Activated naive CD4-positive, alpha-beta T cell (primary cell): ENCODE measurements at regions not wholly inside any gene's neighbourhood (a gene's known extent, or its start where the extent isn't known, plus 50 kb on each side); places are given as distances from the start of the nearest gene placed in this dataset.
"Not testable (repeated sequence)": the region's sequence is repeated elsewhere in the genome, so short reads cannot be mapped to it uniquely, and the experiment has no call there.

Experiments
- DNase-seq, 4 experiments: peaks; one replicate each; lab custom pipeline; 2025; lab: John Stamatoyannopoulos, UW

DNA sequence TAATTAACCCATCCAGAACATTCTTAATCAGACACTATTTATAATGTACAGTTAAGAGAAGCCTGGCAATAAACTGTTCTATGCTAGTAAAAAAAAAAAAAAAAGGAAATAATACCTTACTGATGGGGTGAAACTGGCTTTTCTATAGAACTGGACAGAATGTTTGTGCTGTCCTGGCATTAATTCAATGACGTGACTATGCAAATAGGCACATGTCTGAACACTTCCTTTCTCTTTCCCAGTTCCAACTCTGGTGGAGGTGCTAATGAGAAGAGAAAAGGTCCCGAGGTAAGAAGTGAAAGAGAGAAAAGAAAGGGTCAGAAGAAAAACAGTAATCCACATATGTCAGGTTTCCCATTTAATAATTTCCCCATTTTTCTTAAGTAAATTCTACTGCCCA, 508.4 kb downstream of the ZEB2 start:
- DNase-seq, result no peak

DNA sequence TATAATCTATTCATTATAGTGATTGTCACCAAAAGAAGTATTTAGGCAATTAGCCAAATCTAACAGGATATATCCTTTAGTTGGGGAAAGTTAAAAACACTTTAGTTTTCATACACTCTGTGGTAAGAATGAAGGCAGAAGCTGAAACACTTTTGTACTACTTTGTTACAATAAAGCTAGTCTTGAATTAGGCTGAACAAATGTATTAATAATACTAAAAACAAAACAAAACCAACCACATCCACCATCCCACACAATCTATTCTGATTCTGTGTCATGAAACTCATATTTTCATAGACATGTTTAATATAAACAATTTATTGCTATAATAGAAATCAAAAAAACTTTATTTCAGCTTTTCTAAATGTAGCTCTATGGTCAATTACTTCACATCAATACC, 508.8 kb downstream of the ZEB2 start:
- no peak for DNase-seq

DNA sequence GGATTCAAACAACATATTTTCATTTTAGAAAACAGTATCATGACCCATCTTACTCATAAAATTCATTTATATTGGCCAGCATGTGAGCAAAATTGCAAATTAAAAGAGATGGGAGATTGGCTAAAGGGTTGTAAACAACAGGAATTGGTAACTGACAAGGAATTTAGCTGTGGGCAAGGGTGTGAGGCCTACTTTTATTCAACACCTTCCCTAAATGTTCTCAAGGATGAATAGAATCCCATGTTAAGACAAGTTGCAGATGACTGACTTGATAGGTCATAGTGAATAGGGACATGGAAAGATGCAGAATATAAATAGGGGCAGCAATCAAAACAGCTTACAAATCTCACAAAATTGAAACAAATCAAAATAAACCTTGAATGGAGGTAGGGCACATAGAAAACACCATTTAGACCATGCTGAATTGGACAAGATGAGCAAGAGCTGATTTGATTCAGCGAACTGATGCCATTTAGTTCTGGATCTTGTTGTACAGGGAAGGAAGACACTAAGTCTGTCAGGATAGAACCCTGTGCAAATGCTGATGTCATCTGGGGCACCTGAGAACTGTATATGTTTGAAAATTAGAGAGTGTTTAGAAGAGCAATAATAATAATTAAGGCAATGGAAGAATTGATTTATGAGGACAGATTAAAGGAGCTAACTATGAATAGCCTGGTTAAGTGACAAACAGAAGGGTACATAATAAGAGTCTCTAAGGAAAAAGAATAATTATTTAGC, 509.7 kb downstream of the ZEB2 start:
- no peak for DNase-seq

DNA sequence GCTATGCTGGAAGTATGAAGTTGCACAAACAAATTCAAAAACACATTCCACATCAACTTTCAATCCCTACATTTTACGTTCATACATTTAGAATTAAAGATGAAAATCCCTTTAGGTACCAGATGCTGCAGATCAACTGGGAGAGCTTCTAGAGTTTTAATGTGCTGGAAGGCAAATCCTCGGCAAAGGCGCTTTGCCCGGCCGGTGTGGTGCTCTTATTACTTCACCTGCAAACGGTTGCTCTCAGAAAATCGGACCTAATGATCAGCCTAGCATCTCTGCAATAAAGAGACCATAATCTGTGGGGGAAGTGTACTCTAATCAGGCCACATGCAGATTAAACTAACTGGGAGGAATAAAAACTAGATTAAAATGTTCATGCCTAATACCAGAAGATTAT, 513.8 kb downstream of the ZEB2 start:
- no peak for DNase-seq

DNA sequence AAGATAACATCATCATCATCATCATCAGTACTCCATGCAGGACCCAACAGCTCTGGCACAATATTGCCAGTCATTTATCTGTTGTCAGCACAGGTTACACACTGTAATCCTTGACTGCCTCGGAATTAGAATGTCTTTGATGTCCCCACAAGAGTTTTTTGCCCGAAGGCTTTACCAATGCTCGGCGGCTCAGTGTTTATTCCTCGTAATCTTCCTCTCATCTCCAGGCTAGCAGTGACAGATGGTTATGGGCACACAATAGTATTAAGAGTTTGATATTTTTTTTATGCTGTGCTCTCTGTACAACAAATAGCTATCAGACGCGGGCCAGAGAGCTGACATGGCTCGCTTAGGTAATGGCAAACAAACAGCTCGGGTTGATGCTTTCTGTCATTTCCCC, 515.2 kb downstream of the ZEB2 start:
- DNase-seq, result no peak

DNA sequence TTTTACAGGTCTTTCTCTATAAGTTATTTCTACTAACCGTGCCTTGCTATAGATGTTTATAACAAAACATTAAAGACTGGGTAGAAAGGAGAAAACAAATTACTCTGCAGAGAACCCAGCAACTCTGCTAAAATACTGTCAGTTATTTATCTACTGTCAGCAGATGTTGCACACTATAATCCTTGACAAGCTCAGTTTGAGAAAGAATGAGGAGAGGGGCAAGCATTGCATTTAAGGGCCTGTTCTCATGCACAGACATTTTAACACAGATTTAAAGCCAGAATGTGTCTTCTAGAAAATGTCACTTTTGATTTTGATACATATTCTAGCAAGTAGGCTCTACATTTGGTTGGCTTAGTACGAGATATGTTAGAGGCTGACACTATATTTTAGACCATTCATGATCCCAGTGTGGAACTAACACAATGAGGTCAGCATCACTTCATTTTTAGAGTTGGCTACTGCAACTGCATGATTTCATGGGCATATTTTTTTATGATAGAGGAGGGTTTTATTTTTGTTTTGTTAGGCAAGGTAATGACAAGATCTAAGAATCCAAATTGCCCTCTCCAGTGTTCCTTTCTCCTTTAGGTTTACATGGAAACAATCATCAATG, 516.4 kb downstream of the ZEB2 start:
- no peak for DNase-seq

DNA sequence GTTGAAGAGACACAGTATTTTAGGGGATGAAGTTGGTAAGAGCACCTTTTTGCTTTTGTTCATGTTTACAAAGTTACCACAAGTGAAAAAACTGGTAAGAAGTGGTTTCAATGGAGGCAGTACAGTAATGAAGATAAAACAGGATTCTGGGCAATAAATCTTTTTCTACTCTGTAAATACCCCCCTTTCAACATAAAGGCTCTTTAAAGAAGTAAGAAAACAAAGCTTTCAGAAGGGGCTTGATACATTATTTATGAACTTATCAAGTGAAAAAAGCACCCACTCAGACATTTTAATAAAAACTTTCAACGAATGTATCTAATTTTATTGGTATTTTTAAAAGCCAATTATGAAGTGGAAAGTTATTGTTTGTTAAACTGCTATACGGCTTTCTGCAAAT, 522.9 kb downstream of the ZEB2 start:
- no peak for DNase-seq

DNA sequence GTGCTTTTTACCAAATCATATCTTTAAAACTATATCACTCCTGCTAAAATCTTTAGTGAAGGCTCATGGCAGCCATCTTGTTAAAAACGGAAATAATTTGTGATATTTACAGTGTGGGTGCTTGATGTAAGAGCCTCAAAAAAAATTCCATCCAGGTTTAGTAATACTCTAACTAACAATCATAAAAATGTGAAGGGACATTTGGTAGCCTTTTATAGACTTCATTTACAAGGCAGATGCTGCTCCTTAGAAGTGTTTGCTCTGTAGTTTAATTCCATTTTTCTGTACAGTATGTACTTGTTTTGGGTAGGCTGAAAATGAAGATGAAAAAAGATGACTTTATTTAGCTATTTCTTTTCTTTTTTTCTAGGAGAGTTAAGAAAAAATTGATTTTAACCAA, 525.0 kb downstream of the ZEB2 start:
- no peak for DNase-seq

DNA sequence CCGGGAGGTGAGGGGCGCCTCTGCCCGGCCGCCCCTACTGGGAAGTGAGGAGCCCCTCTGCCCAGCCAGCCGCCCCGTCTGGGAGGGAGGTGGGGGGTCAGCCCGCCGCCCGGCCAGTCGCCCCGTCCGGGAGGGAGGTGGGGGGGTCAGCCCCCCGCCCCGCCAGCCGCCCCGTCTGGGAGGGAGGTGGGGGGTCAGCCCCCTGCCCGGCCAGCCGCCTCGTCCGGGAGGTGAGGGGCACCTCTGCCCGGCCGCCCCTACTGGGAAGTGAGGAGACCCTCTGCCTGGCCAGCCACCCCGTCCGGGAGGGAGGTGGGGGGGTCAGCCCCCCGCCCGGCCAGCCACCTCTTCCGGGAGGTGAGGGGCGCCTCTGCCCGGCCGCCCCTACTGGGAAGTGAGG, 528.3 kb downstream of the ZEB2 start:
- not testable (repeated sequence) for DNase-seq

DNA sequence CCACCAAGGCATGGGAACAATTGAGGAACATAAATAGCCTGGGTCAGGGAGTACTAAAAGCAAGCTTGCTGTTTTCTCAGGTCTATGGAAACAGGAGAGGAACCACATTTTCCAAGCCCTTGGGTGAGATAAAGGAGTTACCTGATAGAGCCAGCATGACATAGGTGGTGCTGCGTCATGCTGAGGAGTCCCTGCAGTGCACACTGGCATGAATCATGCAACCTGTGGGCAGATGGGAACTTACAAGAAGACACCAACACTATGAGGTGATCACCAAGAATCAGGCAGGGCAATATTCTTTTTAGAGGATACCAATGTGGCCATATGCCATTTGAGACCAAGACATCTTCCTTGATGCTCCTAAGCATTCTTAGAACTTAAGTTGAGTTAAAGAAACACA, 531.8 kb downstream of the ZEB2 start:
- no peak for DNase-seq

DNA sequence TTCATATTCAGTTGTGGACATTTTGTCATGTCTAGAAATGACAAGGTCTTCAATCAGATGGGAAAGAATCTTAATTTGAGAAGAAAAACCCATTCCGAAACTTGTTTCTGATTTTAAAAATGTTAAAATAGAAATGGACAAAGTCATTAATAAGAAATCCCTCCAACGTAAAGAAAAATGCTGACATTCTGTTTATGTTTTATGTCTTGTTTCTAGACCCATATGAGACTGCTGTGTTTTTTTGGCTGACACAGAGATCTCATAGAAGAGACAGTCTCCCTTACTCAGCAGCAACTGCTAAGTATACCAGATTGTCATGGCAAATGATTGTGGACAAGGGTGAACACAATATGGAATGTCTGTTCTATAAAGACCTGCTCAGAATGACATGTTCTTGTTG, 538.5 kb downstream of the ZEB2 start:
- no peak for DNase-seq

DNA sequence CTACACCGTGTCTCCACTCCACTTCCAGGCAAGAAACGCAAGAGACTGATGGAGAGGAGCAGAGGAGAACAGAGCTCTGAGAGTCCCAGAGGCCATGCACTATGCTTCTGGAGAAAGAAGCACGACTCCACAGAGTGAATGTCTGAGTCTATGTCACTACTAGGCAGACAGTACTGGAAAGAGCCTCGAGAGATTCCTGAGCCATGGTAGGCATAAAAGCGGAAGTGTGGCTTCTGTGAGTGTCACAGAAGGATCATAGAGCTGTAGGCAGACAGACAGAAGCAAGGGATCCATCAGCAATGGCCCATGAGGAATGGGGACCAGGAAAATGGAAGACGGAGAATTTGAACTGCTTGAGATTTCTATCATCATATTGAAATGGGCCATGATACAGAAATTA, 542.6 kb downstream of the ZEB2 start:
- no peak for DNase-seq

DNA sequence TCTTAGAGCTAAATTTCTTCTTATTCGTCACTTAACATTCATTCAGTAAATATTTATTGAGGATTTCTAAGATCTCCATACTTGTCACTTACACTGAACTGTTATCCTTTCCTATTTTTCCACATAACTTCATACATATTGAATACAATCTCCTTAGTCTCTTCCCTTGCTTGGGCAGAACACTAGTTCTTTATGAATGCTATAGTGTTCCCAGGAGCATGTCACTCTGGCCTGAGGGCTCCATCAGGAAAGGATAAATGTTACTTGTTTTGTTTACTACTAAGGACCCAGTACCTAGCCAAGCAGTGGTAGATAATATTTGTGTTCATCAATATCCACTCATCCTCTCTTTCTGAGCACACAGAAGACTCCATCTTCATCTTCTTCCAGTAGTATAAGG, 544.7 kb downstream of the ZEB2 start:
- DNase-seq, result no peak

DNA sequence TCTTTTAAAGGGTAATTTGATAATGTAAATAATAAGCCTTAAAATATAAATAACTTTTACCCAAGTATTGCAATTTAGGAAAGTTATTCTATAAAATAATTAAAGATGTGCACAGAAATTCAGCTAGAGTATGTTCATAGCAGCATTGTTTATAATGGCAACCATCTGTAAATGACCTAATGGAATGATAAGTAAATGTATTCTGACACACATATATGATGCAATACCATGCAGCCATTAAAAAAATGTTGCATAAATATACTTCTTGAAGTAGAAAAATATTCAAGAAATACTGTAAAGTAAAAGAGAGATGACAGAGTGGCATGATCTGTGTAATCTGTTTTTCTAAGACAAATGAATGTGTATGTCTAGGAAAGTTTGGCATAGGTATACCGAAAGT, 545.7 kb downstream of the ZEB2 start:
- DNase-seq, result no peak

DNA sequence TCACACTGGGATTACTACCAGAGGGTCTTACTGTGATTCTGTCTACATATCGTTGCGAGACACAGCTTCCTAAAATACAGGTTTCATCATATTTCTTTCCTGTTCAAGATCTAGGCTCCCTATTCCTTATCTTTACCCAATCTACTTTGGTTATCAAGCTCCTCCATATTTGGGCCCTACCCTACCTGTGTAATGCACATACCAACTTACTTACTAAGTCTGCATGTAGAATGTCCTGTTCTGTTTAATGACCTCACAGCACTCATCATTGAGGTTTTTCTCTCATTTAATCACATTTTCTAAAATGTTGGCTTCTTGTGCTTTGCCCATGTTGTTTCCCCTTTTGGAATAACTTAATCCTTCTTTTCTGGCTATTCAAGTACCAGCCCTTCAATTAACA, 551.1 kb downstream of the ZEB2 start:
- DNase-seq, result no peak

DNA sequence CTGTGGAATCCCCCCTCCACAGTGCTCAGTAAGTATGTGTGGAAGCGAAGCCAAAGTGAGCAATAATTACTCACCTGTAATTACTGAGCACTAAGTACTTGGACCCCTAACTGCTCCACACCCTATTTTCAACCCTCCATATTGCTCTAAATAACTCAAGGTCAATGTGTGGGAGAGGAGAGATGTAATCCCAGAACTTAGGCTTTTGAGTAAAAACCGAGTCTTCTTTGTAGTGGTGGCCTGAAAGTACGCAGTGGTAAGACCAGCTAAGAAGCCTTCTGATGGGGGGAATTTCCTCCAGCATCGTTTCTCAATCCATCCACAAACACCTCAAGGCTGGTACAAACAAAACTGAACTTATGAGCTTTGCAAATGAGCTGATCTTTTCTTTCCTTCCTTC, 551.6 kb downstream of the ZEB2 start:
- DNase-seq, result no peak

DNA sequence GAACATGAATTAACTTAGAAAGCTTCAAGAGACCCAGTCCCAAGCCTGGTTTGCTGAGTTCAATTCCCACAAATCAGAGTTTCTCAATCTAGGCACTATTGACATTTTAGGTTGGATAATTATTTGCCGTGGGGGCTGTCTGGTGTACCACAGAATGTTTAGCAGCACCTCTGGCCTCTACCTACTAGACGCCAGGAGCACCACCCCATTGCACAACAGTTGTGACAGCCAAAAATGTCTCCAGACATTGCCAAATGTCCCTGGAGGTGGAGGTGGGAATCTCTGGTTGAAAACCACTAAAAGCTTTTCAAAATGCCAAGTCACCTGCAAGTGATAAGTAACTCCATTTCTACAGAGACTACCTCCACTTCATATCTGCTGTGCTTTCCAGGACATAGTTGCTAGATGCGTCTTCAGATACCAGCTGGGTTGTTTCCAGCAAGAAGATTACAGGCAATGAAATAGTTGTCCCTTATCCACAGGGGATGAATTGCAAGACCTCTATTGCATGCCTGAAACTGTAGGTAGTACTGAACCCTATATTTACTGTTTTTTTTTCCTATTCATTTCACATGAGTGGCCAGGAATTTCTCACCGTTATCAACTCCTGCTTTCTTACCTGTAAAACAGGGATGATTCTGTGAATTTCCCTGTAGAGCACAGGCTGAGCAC, 554.3 kb downstream of the ZEB2 start:
- no peak for DNase-seq

DNA sequence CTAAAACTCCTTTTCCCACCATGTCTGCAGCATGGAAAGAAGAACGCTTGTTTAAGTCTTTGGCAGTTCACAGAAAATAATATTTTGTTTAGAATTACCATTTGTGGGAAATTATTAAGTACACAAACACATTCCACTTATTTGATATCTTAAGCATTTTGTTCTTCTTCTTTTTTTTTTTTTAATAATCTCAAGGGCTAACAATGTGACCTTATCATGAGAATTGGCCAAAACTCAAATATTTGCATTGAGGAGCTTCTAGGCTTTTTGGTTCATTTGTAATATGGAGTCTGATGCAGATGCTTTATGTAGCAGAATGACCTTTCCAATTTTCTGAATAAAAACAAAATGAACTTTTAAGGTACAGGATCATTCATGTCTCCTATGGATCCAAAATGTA, 555.0 kb downstream of the ZEB2 start:
- no peak for DNase-seq

DNA sequence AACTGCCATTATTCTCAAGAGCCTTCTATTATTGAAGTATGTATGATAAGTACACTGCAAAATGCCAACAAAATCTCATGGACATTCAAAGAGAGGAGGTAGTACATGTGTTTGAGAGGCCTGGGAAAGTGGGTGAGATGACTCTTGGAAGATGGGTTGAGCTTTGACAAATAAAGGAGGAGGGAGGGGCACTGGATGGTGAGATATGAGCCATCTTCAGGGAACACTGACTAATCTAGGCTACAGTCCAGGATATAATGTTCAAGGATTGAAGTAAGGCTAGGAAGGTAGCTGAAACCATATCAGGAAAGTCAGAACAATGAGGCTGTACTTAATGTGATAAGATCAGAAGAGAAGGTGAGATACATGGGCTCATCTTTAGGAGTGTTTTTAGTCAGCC, 559.7 kb downstream of the ZEB2 start:
- no peak for DNase-seq

DNA sequence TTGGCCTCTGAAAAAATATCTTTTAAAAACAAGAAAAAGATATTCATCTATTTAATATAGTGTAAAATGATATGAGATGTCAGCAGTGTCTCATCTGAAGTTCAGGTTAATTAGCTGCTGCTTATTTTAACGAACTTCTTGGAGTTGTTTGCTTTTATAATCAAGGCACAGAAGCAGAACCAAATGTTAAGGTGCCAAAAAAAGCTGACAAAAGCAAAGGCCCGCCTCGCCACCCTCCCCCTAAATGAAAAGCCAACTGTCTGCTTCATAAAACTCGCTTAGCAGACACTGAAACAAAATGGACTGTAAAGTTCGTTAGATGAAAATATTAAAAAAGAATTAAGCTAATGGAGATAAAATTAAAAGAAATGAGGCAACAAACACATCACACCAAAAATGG, 562.6 kb downstream of the ZEB2 start:
- DNase-seq, result no peak

DNA sequence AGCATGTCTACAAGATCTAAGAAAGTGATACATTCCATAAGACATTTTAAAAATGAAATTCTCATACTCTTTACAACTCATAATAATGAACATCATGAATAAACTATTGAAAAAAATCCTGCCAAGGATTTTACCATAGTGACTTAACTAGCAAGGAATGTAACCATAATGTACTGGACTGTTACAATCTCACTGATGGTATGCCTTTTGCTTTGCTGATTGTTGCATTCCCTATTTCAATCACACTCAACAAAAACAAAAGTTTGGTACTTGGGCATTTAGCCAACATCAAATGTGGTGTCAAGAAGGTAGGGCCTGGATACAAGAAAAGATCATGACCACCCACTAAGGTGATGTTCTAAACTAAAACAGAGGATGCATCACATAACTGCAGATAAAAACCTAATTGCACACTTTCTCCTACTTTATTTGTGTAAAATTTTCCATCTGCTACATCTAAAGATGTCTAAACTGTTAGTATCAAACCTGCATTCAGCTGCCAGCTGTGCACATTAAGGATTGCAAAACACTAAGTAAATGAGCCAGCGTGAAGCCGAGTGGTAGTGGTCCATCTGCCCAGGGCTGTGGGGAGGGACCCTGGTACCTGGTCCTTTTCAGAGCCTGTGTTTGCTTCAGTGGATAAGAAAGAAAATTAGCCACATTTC, 564.4 kb downstream of the ZEB2 start:
- DNase-seq, result no peak

DNA sequence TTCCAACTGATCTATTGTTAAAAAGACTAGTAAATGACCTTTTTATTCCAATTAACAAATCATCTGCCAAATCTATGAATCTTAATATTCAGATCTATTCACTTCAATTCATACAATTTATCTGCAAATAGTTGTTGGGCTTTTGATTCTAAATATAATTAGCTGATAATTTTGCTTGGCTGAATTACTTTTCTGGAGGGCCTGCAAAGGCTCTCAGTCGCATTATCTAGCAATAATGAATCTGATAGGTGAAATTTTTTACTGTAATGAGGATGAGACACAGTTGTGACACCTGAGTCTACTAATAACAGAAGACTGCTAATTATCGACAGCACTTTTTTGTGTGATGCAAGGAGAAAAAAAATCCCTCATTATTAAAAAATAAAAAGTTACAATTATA, 565.1 kb downstream of the ZEB2 start:
- DNase-seq, result no peak

DNA sequence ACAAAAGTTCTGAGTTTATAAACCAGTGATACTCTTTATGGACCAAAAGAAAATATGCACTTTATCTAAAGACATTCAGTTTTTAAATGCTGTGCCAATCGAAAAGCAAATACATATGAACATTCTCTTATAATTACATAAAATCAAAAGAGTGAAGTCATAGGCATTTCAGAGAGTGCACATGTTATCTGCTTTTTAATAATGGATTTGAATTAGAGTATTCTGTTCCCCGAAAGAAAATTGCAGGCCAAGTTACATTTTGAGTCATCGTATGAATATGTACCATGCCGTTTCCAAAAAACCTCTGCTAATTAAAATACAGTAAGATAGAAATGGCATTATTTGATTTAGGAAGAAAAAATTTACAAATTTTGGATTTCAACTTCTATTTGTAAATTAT, 565.7 kb downstream of the ZEB2 start:
- no peak for DNase-seq
